Neuronal stem cell (in vitro differentiated cells): ENCODE measurements at regions not wholly inside any gene's neighbourhood (a gene's known extent, or its start where the extent isn't known, plus 50 kb on each side); places are given as distances from the start of the nearest gene placed in this dataset.

ENCODE experiments used
- DNase-seq: peaks from one replicate; pipeline ENCODE4 v3.0.0-alpha.2; 2013; ENCODE audit warnings: low spot score
- H2AFZ ChIP-seq: one replicate; pipeline ENCODE4 v1.6.1; 2013; ENCODE audit warnings: mild to moderate bottlenecking, low read length, inconsistent platforms
- H2AK5ac ChIP-seq: 2 replicates; pipeline ENCODE4 v1.6.1; 2013; ENCODE audit warnings: low read depth, mild to moderate bottlenecking, inconsistent platforms, low read length, moderate library complexity, mixed read lengths
- H2BK120ac ChIP-seq: 2 replicates; pipeline ENCODE4 v1.6.1; 2013; ENCODE audit warnings: low read depth, mild to moderate bottlenecking, inconsistent platforms, low read length, moderate library complexity, mixed read lengths
- H2BK12ac ChIP-seq: one replicate; pipeline ENCODE4 v1.6.1; 2013; ENCODE audit warnings: low read length, inconsistent platforms
- H2BK15ac ChIP-seq: 2 replicates; pipeline ENCODE4 v1.6.1; 2013; ENCODE audit warnings: mild to moderate bottlenecking, low read length, inconsistent platforms, mixed read lengths
- H2BK5ac ChIP-seq: one replicate; pipeline ENCODE4 v1.6.1; 2013; ENCODE audit warnings: inconsistent platforms, mild to moderate bottlenecking, low read length, moderate library complexity
- H3K14ac ChIP-seq: one replicate; pipeline ENCODE4 v1.6.1; 2013; ENCODE audit warnings: low read length, inconsistent platforms
- H3K18ac ChIP-seq: 2 replicates; pipeline ENCODE4 v1.6.1; 2013; ENCODE audit warnings: low read length, inconsistent platforms
- H3K23ac ChIP-seq: 2 replicates; pipeline ENCODE4 v1.6.1; 2013; ENCODE audit warnings: low read depth, mild to moderate bottlenecking, mixed read lengths, low read length, inconsistent platforms; ENCODE audit not compliant: poor library complexity
- H3K27ac ChIP-seq: replicated peaks from 3 replicates; pipeline ENCODE4 v1.5.1; 2013; ENCODE audit warnings: low read length, inconsistent platforms
- H3K27me3 ChIP-seq, 3 experiments: 2 replicates each; pipeline ENCODE4 v1.6.1; 2013; ENCODE audit warnings: low read length in 3 of 3, mild to moderate bottlenecking in 2 of 3, inconsistent platforms in 1 of 3, low read depth in 1 of 3, mixed read lengths in 1 of 3, moderate library complexity in 1 of 3; ENCODE audit not compliant: control insufficient read depth in 3 of 3, insufficient read depth in 3 of 3
- H3K36me3 ChIP-seq, 2 donors: replicated peaks in 1 of 2; 2 replicates each; pipeline ENCODE4 v1.6.1; 2013; ENCODE audit warnings: low read length in 2 of 2; ENCODE audit not compliant: control insufficient read depth in 2 of 2, insufficient read depth in 2 of 2
- H3K4ac ChIP-seq: 2 replicates; pipeline ENCODE4 v1.6.1; 2013; ENCODE audit warnings: inconsistent platforms, mild to moderate bottlenecking, low read length, moderate library complexity
- H3K4me1 ChIP-seq, 2 donors: 1 replicate in 1 of 2; 2 replicates in 1 of 2; pipeline ENCODE4 v1.6.1; 2013; ENCODE audit warnings: low read length in 2 of 2, low read depth in 1 of 2; ENCODE audit not compliant: control insufficient read depth in 2 of 2, insufficient read depth in 1 of 2
- H3K4me2 ChIP-seq: one replicate; pipeline ENCODE4 v1.6.1; 2013; ENCODE audit warnings: mild to moderate bottlenecking, low read length, inconsistent platforms; ENCODE audit not compliant: insufficient read depth, poor library complexity, severe bottlenecking
- H3K4me3 ChIP-seq, 2 donors: 2 replicates each; pipeline ENCODE4 v1.5.1; 2013; ENCODE audit warnings: low read length in 2 of 2, mild to moderate bottlenecking in 2 of 2, inconsistent platforms in 1 of 2, moderate library complexity in 1 of 2
- H3K79me1 ChIP-seq: one replicate; pipeline ENCODE4 v1.6.1; 2013; ENCODE audit warnings: low read depth, mild to moderate bottlenecking, inconsistent platforms, low read length, moderate library complexity
- H3K9ac ChIP-seq: one replicate; pipeline ENCODE4 v1.6.1; 2013; ENCODE audit warnings: mild to moderate bottlenecking, low read depth, low read length, inconsistent platforms; ENCODE audit not compliant: poor library complexity
- H3K9me3 ChIP-seq, 2 donors: replicated peaks in 1 of 2; 2 replicates each; pipeline versions ENCODE3 to v1.6.1; 2013; ENCODE audit warnings: low read length in 2 of 2, mild to moderate bottlenecking in 2 of 2, inconsistent platforms in 1 of 2, low read depth in 1 of 2, mixed read lengths in 1 of 2, moderate library complexity in 1 of 2; ENCODE audit not compliant: control insufficient read depth in 2 of 2, insufficient read depth in 1 of 2
- H4K8ac ChIP-seq: one replicate; pipeline ENCODE4 v1.6.1; 2013; ENCODE audit warnings: low read depth, mild to moderate bottlenecking, inconsistent platforms, low read length, moderate library complexity
- H4K91ac ChIP-seq: one replicate; pipeline ENCODE4 v1.6.1; 2013; ENCODE audit warnings: low read length, low read depth, mild to moderate bottlenecking, inconsistent platforms; ENCODE audit not compliant: poor library complexity
- WGBS, 2 donors: extraction: QIAGEN DNeasy Blood & Tissue Kit; methylation state at CpG; one replicate each; pipeline ENCODE4 v1.1.7; 2013; ENCODE audit warnings: missing lambda C conversion rate in 2 of 2, mixed read lengths in 1 of 2; ENCODE audit not compliant: insufficient read length in 2 of 2, insufficient replicate concordance in 1 of 2; ENCODE audit errors: extremely low coverage in 2 of 2; 5-methylcytosine and 5-hydroxymethylcytosine counted together

- Histone ChIP-seq H3K18ac (no peak overlapping the region), H2AK5ac (no peak overlapping the region), H4K8ac (no peak overlapping the region), H3K36me3 (no peaks in the 10 kb centered on the region), H3K4me2 (no peak overlapping the region), H3K27me3 (no peaks in the 10 kb centered on the region), H2BK12ac (no peak overlapping the region), H3K4me1 (no peaks in the 10 kb centered on the region), H3K79me1 (no peaks in the 10 kb centered on the region), H3K27ac (no peak overlapping the region), H2BK15ac (no peak overlapping the region), H3K9me3 (no peaks in the 10 kb centered on the region), H2AFZ (no peak overlapping the region), H2BK5ac (no peak overlapping the region), H3K14ac (no peak overlapping the region), H3K23ac (no peak overlapping the region), H3K9ac (no peak overlapping the region), H3K4ac (no peak overlapping the region), H3K4me3 (no peak overlapping the region), H4K91ac (no peak overlapping the region), H2BK120ac (no peak overlapping the region)
- WGBS, 2 donors: 100% methylated on average over 1 of the region's 3 CpGs; no CpG with 5 or more reads in 1 of the 2 donors
- no peak for DNase-seq
Measured at GRCh38 chr2:17337507-17337906, 180.7 kb downstream of the RAD51AP2 start.

- no peak overlapping the region for H2BK15ac ChIP-seq
- no peaks in the 10 kb centered on the region for H3K36me3 ChIP-seq
- H3K23ac ChIP-seq: no peak overlapping the region
- H3K79me1 ChIP-seq: no peaks in the 10 kb centered on the region
- no peak for DNase-seq
- no peaks in the 10 kb centered on the region for H3K9me3 ChIP-seq
- no peak overlapping the region for H2AK5ac ChIP-seq
- no peak overlapping the region for H2AFZ ChIP-seq
- H3K18ac ChIP-seq: no peak overlapping the region
- no CpG with 5 or more reads among the region's 2 CpGs for WGBS, 2 donors
- H3K27me3 ChIP-seq: no peaks in the 10 kb centered on the region
- no peak overlapping the region for H3K27ac ChIP-seq
- no peak overlapping the region for H3K4ac ChIP-seq
- no peak overlapping the region for H2BK5ac ChIP-seq
- no peak overlapping the region for H2BK12ac ChIP-seq
- no peak overlapping the region for H2BK120ac ChIP-seq
- no peak overlapping the region for H3K4me2 ChIP-seq
- H3K4me3 ChIP-seq: no peak overlapping the region
- no peaks in the 10 kb centered on the region for H3K4me1 ChIP-seq
- H3K14ac ChIP-seq: no peak overlapping the region
- H3K9ac ChIP-seq: no peak overlapping the region
- H4K8ac ChIP-seq: no peak overlapping the region
- H4K91ac ChIP-seq: no peak overlapping the region
Measured at GRCh38 chr2:17336458-17336857, 181.8 kb downstream of the RAD51AP2 start.

DNA sequence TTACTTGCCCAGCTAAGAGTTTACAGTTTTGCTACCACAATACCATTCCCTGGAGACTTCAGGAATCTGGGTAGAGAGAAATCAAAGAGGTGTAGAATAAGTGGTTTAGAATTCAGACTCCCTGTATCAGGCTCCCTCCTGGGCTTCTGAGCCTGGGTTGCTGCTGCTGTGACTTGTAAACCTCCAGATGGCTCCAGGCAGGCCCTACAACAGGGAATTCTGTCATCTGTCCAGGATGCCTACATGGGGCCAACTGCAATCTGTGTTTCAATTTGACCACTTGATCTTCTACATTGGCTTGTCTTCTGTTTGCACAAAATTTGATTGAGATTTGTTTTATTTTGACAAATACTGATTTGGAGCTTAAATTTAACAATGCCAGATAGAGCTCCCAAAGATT, 183.9 kb downstream of the RAD51AP2 start:
- Histone ChIP-seq H3K18ac (no peak overlapping the region), H2BK12ac (no peak overlapping the region), H3K14ac (no peak overlapping the region), H3K4ac (no peak overlapping the region), H4K91ac (no peak overlapping the region), H2BK5ac (no peak overlapping the region), H2AFZ (no peak overlapping the region), H3K36me3 (no peaks in the 10 kb centered on the region), H2BK120ac (no peak overlapping the region), H2AK5ac (no peak overlapping the region), H3K9ac (no peak overlapping the region), H3K4me3 (no peak overlapping the region), H3K4me2 (no peak overlapping the region), H3K79me1 (no peaks in the 10 kb centered on the region), H4K8ac (no peak overlapping the region), H3K4me1 (no peaks in the 10 kb centered on the region), H2BK15ac (no peak overlapping the region), H3K9me3 (no peaks in the 10 kb centered on the region), H3K27me3 (no peaks in the 10 kb centered on the region), H3K27ac (no peak overlapping the region), H3K23ac (no peak overlapping the region)
- no peak for DNase-seq

DNA sequence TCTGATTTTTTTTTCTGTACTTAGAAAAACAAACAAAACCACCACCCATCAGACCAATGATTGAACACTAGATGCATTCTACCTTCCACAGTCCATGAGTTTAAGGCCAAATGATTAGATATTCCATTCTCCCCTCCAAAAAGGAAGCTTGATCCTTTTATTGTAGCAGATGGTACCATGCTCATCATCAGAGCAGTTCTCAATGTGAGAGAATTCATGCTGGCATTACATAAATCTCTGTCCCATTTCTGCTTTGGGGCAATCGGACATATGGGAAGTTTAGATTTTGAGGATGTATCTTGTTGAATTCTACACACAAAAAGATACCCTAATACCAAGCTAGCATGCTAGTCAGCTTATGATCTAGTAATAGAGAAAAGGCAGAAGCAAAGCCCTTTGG, 186.6 kb downstream of the RAD51AP2 start:
- WGBS, 2 donors: no CpG with 5 or more reads among the region's 1 CpG
- Histone ChIP-seq H2BK5ac (no peak overlapping the region), H3K14ac (no peak overlapping the region), H4K91ac (no peak overlapping the region), H3K4me1 (no peaks in the 10 kb centered on the region), H3K27ac (no peak overlapping the region), H3K27me3 (no peaks in the 10 kb centered on the region), H3K23ac (no peak overlapping the region), H3K18ac (no peak overlapping the region), H2BK120ac (no peak overlapping the region), H4K8ac (no peak overlapping the region), H3K9me3 (no peaks in the 10 kb centered on the region), H3K4me2 (no peak overlapping the region), H3K4ac (no peak overlapping the region), H2AK5ac (no peak overlapping the region), H2BK15ac (no peak overlapping the region), H3K4me3 (no peak overlapping the region), H3K79me1 (no peaks in the 10 kb centered on the region), H2AFZ (no peak overlapping the region), H2BK12ac (no peak overlapping the region), H3K36me3 (no peaks in the 10 kb centered on the region), H3K9ac (no peak overlapping the region)
- DNase-seq: no peak
